ENCODE measurements at regions not wholly inside any gene's neighbourhood (a gene's known extent, or its start where the extent isn't known, plus 50 kb on each side); places are given as distances from the start of the nearest gene placed in this dataset.

DNA sequence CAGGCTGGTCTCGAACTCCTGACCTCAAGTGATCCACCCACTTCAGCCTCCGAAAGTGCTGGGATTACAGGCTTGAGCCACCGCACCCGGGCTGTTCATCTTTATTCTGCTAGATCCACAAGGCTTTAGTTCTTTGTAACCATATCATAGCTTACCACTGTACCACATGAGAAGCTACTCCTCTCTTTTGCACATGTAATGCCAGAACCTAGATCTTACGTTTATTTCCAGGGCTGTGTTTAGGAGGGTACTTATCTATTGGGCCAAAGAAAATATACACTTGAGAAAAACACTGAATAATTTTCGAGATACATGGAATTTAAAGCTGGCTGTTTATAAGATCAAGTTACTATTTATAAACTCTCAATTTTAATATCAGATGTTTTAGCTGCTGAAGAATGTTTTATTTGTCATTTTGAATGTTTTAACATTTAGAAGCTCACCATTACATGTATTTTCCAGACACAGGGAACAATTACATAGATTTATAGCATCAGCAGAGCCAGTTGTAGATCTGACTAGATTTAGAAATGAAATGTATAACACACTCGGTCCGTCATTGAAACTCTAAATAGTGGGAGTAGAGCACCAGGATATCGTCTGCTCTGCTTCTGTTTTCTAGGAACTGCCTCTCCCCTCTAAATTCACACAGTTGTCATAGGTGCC is 155.3 kb upstream of the HAND2 start:
- H3K4me3 ChIP-seq (ENCODE audit: low read depth, low read length): no peak overlapping the region
- POLR2A ChIA-PET: no interaction called here
- CTCF ChIA-PET: no interaction called here
- TF ChIP-seq, protein P1, sequence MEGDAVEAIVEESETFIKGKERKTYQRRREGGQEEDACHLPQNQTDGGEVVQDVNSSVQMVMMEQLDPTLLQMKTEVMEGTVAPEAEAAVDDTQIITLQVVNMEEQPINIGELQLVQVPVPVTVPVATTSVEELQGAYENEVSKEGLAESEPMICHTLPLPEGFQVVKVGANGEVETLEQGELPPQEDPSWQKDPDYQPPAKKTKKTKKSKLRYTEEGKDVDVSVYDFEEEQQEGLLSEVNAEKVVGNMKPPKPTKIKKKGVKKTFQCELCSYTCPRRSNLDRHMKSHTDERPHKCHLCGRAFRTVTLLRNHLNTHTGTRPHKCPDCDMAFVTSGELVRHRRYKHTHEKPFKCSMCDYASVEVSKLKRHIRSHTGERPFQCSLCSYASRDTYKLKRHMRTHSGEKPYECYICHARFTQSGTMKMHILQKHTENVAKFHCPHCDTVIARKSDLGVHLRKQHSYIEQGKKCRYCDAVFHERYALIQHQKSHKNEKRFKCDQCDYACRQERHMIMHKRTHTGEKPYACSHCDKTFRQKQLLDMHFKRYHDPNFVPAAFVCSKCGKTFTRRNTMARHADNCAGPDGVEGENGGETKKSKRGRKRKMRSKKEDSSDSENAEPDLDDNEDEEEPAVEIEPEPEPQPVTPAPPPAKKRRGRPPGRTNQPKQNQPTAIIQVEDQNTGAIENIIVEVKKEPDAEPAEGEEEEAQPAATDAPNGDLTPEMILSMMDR (IDR thresholded peaks at IDR 0.05; ENCODE audit: insufficient read depth, low read length, missing control alignments): no peak
- DNase-seq (ENCODE audit: low read depth, low spot score): no peak

DNA sequence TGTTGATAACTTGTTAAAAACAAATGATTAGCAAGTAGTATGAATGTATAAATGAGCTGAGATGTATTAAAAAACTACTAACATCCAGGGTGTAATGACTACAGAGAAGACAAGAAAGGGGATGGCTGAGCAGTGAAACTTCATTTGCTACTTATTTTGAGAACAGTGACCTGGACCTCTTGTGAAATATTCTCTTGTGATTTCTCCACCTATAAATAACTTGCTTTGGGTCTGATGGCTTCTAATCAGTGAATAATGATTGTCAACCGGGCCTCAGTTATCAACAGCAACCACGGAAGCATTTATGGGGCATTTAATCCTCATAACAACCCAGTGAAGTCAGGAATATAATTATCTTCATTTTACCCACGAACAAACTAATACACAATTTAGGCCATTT is 154.2 kb upstream of the HAND2 start:
- TF ChIP-seq, protein P1 (IDR thresholded peaks at IDR 0.05; ENCODE audit: insufficient read depth, low read length, missing control alignments): no peak
- DNase-seq (ENCODE audit: low read depth, low spot score): no peak
- CTCF ChIA-PET: no interaction called here
- POLR2A ChIA-PET: no interaction called here
- H3K4me3 ChIP-seq (ENCODE audit: low read depth, low read length): no peak overlapping the region

DNA sequence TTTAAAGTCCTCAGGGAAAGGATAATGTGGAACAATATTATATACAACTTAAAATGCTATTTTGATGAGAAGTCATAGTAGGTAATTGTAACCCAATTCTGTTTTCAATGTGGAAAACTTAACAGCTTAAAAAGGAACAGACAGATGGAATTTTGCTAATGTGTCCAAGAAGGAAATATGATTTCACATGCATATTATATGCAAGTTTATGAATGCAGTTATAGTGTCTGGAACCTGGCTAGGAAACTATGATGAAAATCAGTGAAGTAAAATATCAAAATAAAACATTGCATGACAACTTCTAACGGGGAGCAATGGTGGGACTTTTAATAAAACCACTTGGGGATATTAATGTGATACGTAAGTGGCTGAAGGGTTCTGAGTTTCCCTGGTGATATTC is 152.6 kb upstream of the HAND2 start:
- TF ChIP-seq, protein P1 (IDR thresholded peaks at IDR 0.05; ENCODE audit: insufficient read depth, low read length, missing control alignments): no peak
- H3K4me3 ChIP-seq (ENCODE audit: low read depth, low read length): no peak overlapping the region
- ChIA-PET CTCF (no interaction called here), POLR2A (no interaction called here)
- DNase-seq (ENCODE audit: low read depth, low spot score): no peak

DNA sequence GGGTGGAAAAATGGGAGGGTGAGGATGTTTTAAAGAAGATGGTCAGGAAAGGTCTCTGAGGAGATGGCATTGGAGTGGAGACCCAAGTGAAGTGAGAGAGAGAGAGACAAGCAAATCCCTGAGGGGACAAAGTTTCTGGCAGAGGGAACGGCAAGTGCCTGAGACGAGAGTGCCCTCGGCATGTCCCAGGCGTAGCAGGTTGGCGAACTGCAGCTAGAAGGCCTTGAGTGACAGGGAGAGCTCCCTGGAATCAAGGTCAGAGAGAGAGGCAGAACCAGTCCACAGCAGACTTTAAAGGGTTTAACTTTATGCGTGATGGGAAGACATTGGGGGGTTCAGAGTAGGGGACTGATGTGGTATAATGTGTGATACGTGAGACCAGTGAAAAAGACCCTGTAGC is 150.2 kb upstream of the HAND2 start:
- TF ChIP-seq, protein P1 (IDR thresholded peaks at IDR 0.05; ENCODE audit: insufficient read depth, low read length, missing control alignments): no peak
- ChIA-PET CTCF (no interaction called here), POLR2A (no interaction called here)
- DNase-seq (ENCODE audit: low read depth, low spot score): no peak
- H3K4me3 ChIP-seq (ENCODE audit: low read depth, low read length): no peak overlapping the region

DNA sequence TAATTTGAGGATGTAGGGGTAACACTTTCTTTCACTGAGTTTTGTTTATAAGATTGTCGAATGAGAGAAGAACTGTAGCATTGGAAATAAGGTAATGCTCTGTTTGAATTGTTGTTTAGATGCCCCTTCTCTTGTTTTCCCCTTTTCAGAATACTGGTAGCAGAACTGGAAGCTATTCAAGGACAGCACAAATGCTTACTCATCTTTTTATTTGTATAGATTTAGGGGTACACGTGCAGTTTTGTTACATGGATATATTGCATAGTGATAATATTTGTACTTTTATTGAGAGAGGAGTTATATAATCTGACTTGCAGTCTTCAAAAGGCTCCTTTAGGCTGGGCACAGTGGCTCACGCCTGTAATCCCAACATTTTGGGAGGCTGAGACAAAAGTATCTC is 145.4 kb upstream of the HAND2 start:
- TF ChIP-seq, protein P1 (IDR thresholded peaks at IDR 0.05; ENCODE audit: insufficient read depth, low read length, missing control alignments): no peak
- ChIA-PET CTCF (no interaction called here), POLR2A (no interaction called here)
- DNase-seq (ENCODE audit: low read depth, low spot score): no peak
- no peak overlapping the region for H3K4me3 ChIP-seq (ENCODE audit: low read depth, low read length)

DNA sequence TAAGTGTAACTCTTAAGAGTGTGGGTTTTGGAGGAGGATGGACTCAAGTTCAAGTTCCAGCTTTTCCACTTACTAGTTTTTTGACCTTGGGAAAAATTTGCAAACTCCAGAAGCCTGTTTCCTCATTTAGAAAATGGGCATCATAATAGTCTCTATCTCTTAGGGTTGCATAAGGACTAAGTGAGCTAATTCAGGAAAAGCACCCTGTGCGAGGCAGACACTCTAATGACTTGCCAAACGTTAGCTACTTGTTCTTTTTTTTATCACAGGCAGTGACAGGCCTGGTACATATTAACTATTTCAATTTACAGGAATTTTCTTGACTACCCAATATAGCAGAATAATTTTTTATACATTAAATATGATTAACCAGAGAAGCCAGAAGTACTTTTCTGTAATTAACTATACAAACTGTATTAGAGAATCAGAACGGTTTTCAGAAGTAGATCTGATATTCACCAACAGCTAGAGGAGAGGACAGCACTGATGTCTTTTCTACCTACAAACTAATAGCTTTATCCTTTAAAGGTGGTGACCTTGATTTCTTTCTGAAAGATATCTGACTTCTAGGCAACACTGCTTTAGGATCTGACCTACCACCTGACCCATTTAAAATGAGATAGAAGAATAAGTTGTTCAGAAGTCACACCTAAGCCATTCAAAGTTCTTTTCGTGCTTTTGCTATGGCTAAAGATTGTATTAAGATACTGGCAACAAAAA is 139.6 kb upstream of the HAND2 start:
- no peak overlapping the region for H3K4me3 ChIP-seq (ENCODE audit: low read depth, low read length)
- ChIA-PET POLR2A (no interaction called here), CTCF (no interaction called here)
- TF ChIP-seq, protein P1 (IDR thresholded peaks at IDR 0.05; ENCODE audit: insufficient read depth, low read length, missing control alignments): no peak
- no peak for DNase-seq (ENCODE audit: low read depth, low spot score)

Data from AG04449 (cell line).